SU-DHL-6 (cell line): ENCODE measurements at regions not wholly inside any gene's neighbourhood (a gene's known extent, or its start where the extent isn't known, plus 50 kb on each side); places are given as distances from the start of the nearest gene placed in this dataset.

Experiments used
- EZH2phosphoT487 ChIP-seq: fragments of 200-600 bp; sonication (generic), shearing (Covaris generic); conservative IDR thresholded peaks from 2 replicates; pipeline ENCODE4 v1.6.1; 2018; ENCODE audit warnings: mild to moderate bottlenecking, antibody characterized with exemption, low read length, moderate library complexity, mixed read lengths
- TF ChIP-seq, protein P1 (sequence below): fragments of 200-600 bp; sonication (generic); IDR thresholded peaks from one replicate; pipeline ENCODE4 v1.5.1; 2017; ENCODE audit warnings: antibody characterized with exemption, mild to moderate bottlenecking, low read length, moderate library complexity; ENCODE audit not compliant: insufficient read depth, poor library complexity, severe bottlenecking

DNA sequence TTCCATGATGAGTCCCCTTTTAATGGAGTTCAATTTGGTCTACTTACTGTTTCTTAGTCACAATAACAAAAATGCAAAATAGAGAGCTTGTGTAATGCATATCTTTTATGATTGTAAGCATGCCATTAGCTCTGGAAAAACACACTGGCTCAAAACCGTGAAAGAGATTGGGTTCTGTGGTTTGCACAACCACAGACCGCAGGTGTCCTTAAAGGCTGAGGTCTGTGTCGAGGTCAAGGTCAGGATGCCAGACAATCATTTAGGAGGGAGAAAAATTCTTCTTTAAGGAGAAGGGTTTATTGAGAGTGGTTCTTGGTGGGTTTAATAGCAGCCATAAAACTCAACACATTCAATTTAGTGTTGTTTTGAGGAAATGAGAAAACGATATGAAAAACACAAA, 487.2 kb downstream of the GALR1 start:
- TF ChIP-seq, protein P1, sequence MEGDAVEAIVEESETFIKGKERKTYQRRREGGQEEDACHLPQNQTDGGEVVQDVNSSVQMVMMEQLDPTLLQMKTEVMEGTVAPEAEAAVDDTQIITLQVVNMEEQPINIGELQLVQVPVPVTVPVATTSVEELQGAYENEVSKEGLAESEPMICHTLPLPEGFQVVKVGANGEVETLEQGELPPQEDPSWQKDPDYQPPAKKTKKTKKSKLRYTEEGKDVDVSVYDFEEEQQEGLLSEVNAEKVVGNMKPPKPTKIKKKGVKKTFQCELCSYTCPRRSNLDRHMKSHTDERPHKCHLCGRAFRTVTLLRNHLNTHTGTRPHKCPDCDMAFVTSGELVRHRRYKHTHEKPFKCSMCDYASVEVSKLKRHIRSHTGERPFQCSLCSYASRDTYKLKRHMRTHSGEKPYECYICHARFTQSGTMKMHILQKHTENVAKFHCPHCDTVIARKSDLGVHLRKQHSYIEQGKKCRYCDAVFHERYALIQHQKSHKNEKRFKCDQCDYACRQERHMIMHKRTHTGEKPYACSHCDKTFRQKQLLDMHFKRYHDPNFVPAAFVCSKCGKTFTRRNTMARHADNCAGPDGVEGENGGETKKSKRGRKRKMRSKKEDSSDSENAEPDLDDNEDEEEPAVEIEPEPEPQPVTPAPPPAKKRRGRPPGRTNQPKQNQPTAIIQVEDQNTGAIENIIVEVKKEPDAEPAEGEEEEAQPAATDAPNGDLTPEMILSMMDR: no peak
- TF ChIP-seq EZH2phosphoT487: no peak
